ENCODE measurements at regions not wholly inside any gene's neighbourhood (a gene's known extent, or its start where the extent isn't known, plus 50 kb on each side); places are given as distances from the start of the nearest gene placed in this dataset.

DNA sequence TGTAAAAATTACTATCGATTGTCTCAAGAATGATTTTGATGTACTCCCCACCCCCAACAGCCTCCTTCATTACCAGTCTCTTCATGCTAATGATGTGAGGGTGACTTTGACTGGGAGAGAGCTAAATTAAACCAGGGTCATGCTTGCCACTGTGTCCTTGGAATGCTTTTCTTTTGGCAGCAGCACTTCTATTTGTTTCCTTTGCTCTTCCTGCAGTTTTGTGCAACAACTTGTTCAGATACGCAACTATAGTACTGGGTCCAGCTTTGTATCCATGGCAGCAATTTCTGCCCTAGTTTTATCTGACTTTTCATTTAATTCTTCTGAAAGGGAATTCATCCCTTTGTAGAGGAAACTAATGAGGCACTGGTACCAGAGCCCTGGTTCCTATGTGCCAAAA, 2792.1 kb downstream of the PCDH9 start:
- TF ChIP-seq, protein P1, sequence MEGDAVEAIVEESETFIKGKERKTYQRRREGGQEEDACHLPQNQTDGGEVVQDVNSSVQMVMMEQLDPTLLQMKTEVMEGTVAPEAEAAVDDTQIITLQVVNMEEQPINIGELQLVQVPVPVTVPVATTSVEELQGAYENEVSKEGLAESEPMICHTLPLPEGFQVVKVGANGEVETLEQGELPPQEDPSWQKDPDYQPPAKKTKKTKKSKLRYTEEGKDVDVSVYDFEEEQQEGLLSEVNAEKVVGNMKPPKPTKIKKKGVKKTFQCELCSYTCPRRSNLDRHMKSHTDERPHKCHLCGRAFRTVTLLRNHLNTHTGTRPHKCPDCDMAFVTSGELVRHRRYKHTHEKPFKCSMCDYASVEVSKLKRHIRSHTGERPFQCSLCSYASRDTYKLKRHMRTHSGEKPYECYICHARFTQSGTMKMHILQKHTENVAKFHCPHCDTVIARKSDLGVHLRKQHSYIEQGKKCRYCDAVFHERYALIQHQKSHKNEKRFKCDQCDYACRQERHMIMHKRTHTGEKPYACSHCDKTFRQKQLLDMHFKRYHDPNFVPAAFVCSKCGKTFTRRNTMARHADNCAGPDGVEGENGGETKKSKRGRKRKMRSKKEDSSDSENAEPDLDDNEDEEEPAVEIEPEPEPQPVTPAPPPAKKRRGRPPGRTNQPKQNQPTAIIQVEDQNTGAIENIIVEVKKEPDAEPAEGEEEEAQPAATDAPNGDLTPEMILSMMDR (IDR thresholded peaks at IDR 0.05) = no peak
- TF ChIP-seq POLR2A (IDR thresholded peaks at IDR 0.05; ENCODE audit: low read depth) (no peak), EP300 (IDR thresholded peaks at IDR 0.05) (no peak)

Data from esophagus muscularis mucosa (tissue), 4 donors.